Neural cell (in vitro differentiated cells): ENCODE measurements at regions not wholly inside any gene's neighbourhood (a gene's known extent, or its start where the extent isn't known, plus 50 kb on each side); places are given as distances from the start of the nearest gene placed in this dataset.

Experiments used
- H2AFZ ChIP-seq: fragments of 200-600, 300-800 bp; sonication (generic), shearing (Covaris generic); 2 replicates; pipeline ENCODE4 v1.6.0; 2014; ENCODE audit warnings: low read depth, mild to moderate bottlenecking, antibody characterized with exemption, low read length, moderate library complexity
- H3F3A ChIP-seq: fragments of 200-600 bp; shearing (Covaris generic); 2 replicates; pipeline ENCODE4 v1.6.1; 2016; ENCODE audit warnings: mild to moderate bottlenecking, moderate library complexity, mixed read lengths, antibody characterized with exemption, low read length; ENCODE audit not compliant: insufficient read depth, poor library complexity, severe bottlenecking
- H3K27ac ChIP-seq: fragments of 200-600, 300-800 bp; sonication (generic), shearing (Covaris generic); 2 replicates; pipeline ENCODE4 v1.5.1; 2014; ENCODE audit warnings: mild to moderate bottlenecking, low read length, moderate library complexity
- H3K27me3 ChIP-seq: fragments of 300-800, 200-600 bp; sonication (generic), shearing (Covaris generic); 2 replicates; pipeline ENCODE4 v1.6.0; 2014; ENCODE audit warnings: mild to moderate bottlenecking, low read depth, low read length, moderate library complexity; ENCODE audit not compliant: insufficient read depth
- H3K36me3 ChIP-seq: fragments of 300-800, 200-600 bp; sonication (generic), shearing (Covaris generic); 2 replicates; pipeline ENCODE4 v1.5.1; 2014; ENCODE audit warnings: mild to moderate bottlenecking, antibody characterized with exemption, low read length, moderate library complexity; ENCODE audit not compliant: insufficient read depth
- H3K4me2 ChIP-seq: fragments of 300-800, 200-600 bp; sonication (generic), shearing (Covaris generic); 2 replicates; pipeline ENCODE4 v1.6.0; 2014; ENCODE audit warnings: mild to moderate bottlenecking, low read length
- H3K4me3 ChIP-seq: fragments of 300-800, 200-600 bp; sonication (generic), shearing (Covaris generic); 2 replicates; pipeline ENCODE4 v1.5.1; 2014; ENCODE audit warnings: mild to moderate bottlenecking, low read length, moderate library complexity
- H3K79me2 ChIP-seq: fragments of 200-600 bp; shearing (Covaris generic); replicated peaks from 2 replicates; pipeline ENCODE4 v1.6.0; 2014; ENCODE audit warnings: mild to moderate bottlenecking, low read length, moderate library complexity; ENCODE audit not compliant: insufficient read depth
- H3K9ac ChIP-seq: fragments of 300-800, 200-600 bp; sonication (generic), shearing (Covaris generic); 2 replicates; pipeline ENCODE4 v1.6.1; 2016; ENCODE audit warnings: mild to moderate bottlenecking, low read length, mixed read lengths
- H3K9me2 ChIP-seq: fragments of 200-600 bp; shearing (Covaris generic); 2 replicates; pipeline ENCODE4 v1.6.1; 2016; ENCODE audit warnings: mild to moderate bottlenecking, low read length, mixed read lengths; ENCODE audit not compliant: insufficient read depth
- H3K9me3 ChIP-seq: fragments of 200-600, 300-800 bp; sonication (generic), shearing (Covaris generic); 2 replicates; pipeline ENCODE4 v1.6.1; 2016; ENCODE audit warnings: mild to moderate bottlenecking, mixed run types, low read length, moderate library complexity, mixed read lengths
- H4K20me1 ChIP-seq: fragments of 200-600 bp; shearing (Covaris generic); 2 replicates; pipeline ENCODE4 v1.6.1; 2016; ENCODE audit warnings: mild to moderate bottlenecking, mixed run types; ENCODE audit not compliant: insufficient read depth
- CTCF ChIP-seq: fragments of 450-650 bp; IDR thresholded peaks from 2 replicates; pipeline ENCODE4 v1.5.1; 2014; ENCODE audit warnings: antibody characterized with exemption, mild to moderate bottlenecking, moderate library complexity; ENCODE audit not compliant: poor library complexity, severe bottlenecking
- EP300 ChIP-seq: fragments of 450-650 bp; conservative IDR thresholded peaks from 2 replicates; pipeline ENCODE4 v1.6.1; 2014; ENCODE audit warnings: antibody characterized with exemption, mild to moderate bottlenecking, moderate library complexity; ENCODE audit not compliant: poor library complexity, severe bottlenecking
- EZH2 ChIP-seq: fragments of 200-600, 300-800 bp; shearing (Covaris generic), sonication (generic); IDR thresholded peaks from 2 replicates; pipeline ENCODE4 v1.6.1; 2014; ENCODE audit warnings: antibody characterized with exemption, low read length, borderline replicate concordance, mild to moderate bottlenecking; ENCODE audit not compliant: insufficient read depth, poor library complexity, severe bottlenecking
- MXI1 ChIP-seq: fragments of 450-650 bp; conservative IDR thresholded peaks from 2 replicates; pipeline ENCODE4 v1.6.1; 2014; ENCODE audit warnings: antibody characterized with exemption, mild to moderate bottlenecking; ENCODE audit not compliant: poor library complexity, severe bottlenecking
- POLR2AphosphoS5 ChIP-seq: IDR thresholded peaks from 2 replicates; pipeline ENCODE4 v1.6.1; 2012
- RAD21 ChIP-seq: fragments of 450-650 bp; conservative IDR thresholded peaks from 2 replicates; pipeline ENCODE4 v1.6.1; 2014; ENCODE audit warnings: antibody characterized with exemption, mild to moderate bottlenecking, moderate library complexity
- REST ChIP-seq: IDR thresholded peaks from 2 replicates; pipeline ENCODE4 v1.6.1; 2012; ENCODE audit warnings: borderline replicate concordance
- SMC3 ChIP-seq: fragments of 450-650 bp; conservative IDR thresholded peaks from 2 replicates; pipeline ENCODE4 v1.6.1; 2014; ENCODE audit warnings: antibody characterized with exemption, mild to moderate bottlenecking, moderate library complexity; ENCODE audit not compliant: poor library complexity
- TAF1 ChIP-seq: IDR thresholded peaks from 2 replicates; pipeline ENCODE4 v1.6.1; 2012; ENCODE audit warnings: low read depth

- H3K9me3 ChIP-seq: no peaks in the 10 kb centered on the region
- no peak overlapping the region for H3K4me3 ChIP-seq
- no peaks in the 10 kb centered on the region for H3K36me3 ChIP-seq
- no peaks in the 10 kb centered on the region for H3K27me3 ChIP-seq
- H2AFZ ChIP-seq: no peak overlapping the region
- no peak overlapping the region for H3K27ac ChIP-seq
- no peaks in the 10 kb centered on the region for H3K79me2 ChIP-seq
- H4K20me1 ChIP-seq: no peaks in the 10 kb centered on the region
- no peak overlapping the region for H3K9ac ChIP-seq
- H3K9me2 ChIP-seq: no peaks in the 10 kb centered on the region
- H3F3A ChIP-seq: no peaks in the 10 kb centered on the region
- TF ChIP-seq TAF1 (no peak), RAD21 (no peak), EZH2 (no peak), POLR2AphosphoS5 (no peak), CTCF (no peak), MXI1 (no peak), SMC3 (no peak), EP300 (no peak), REST (no peak)
- H3K4me2 ChIP-seq: no peak overlapping the region
Observed at GRCh38 chr3:17964108-17964507, 221.7 kb upstream of the TBC1D5 start.

GRCh38 chr3:17955411-17955810 lies 213.0 kb upstream of the TBC1D5 start:
- Histone ChIP-seq H3K4me2 (no peak overlapping the region), H3K36me3 (no peaks in the 10 kb centered on the region), H3K9me3 (no peaks in the 10 kb centered on the region), H3K9me2 (no peaks in the 10 kb centered on the region), H3K79me2 (no peaks in the 10 kb centered on the region), H3K9ac (no peak overlapping the region), H3K4me3 (no peak overlapping the region), H3K27ac (no peak overlapping the region), H3K27me3 (no peaks in the 10 kb centered on the region), H3F3A (no peaks in the 10 kb centered on the region), H4K20me1 (no peaks in the 10 kb centered on the region), H2AFZ (no peak overlapping the region)
- TF ChIP-seq TAF1: no peak
- TF ChIP-seq EZH2: no peak
- TF ChIP-seq EP300: no peak
- no peak for TF ChIP-seq REST
- no peak for TF ChIP-seq CTCF
- TF ChIP-seq POLR2AphosphoS5: no peak
- TF ChIP-seq SMC3: no peak
- no peak for TF ChIP-seq RAD21
- no peak for TF ChIP-seq MXI1
